ENCODE measurements at regions not wholly inside any gene's neighbourhood (a gene's known extent, or its start where the extent isn't known, plus 50 kb on each side); places are given as distances from the start of the nearest gene placed in this dataset.

GRCh38 chr4:11152684-11153083 is 276.0 kb downstream of the HS3ST1 start:
- TF ChIP-seq, protein P1, sequence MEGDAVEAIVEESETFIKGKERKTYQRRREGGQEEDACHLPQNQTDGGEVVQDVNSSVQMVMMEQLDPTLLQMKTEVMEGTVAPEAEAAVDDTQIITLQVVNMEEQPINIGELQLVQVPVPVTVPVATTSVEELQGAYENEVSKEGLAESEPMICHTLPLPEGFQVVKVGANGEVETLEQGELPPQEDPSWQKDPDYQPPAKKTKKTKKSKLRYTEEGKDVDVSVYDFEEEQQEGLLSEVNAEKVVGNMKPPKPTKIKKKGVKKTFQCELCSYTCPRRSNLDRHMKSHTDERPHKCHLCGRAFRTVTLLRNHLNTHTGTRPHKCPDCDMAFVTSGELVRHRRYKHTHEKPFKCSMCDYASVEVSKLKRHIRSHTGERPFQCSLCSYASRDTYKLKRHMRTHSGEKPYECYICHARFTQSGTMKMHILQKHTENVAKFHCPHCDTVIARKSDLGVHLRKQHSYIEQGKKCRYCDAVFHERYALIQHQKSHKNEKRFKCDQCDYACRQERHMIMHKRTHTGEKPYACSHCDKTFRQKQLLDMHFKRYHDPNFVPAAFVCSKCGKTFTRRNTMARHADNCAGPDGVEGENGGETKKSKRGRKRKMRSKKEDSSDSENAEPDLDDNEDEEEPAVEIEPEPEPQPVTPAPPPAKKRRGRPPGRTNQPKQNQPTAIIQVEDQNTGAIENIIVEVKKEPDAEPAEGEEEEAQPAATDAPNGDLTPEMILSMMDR (conservative IDR thresholded peaks at IDR 0.05) = no peak
- no peak overlapping the region for H3K27ac Mint-ChIP-seq
- Histone ChIP-seq H3K9ac (ENCODE audit: extremely low read depth, low read length, poor library complexity, severe bottlenecking) (no peak overlapping the region), H3K4me3 (ENCODE audit: low read length) (no peak overlapping the region), H3K4me1 (ENCODE audit: control insufficient read depth, insufficient read depth, low read length) (peaks cover 8% of the 10 kb centered on the region), H3K27ac (ENCODE audit: low read depth, low read length) (no peak overlapping the region), H3K9me3 (ENCODE audit: control insufficient read depth, low read length) (no peaks in the 10 kb centered on the region), H3K36me3 (ENCODE audit: control insufficient read depth, insufficient read depth, low read length) (no peaks in the 10 kb centered on the region), H3K27me3 (ENCODE audit: control insufficient read depth, insufficient read depth, low read length, poor library complexity, severe bottlenecking) (no peaks in the 10 kb centered on the region)
- WGBS, 2 experiments (ENCODE audit: insufficient coverage in 1 of 2, insufficient read length in 1 of 2) = 82 to 88% methylated on average over 2 of the region's 2 CpGs
- H3K27me3 Mint-ChIP-seq (ENCODE audit: insufficient read depth) = no peaks in the 10 kb centered on the region
- no peak for DNase-seq
- peaks cover 2% of the 10 kb centered on the region for H3K36me3 Mint-ChIP-seq (ENCODE audit: low read depth)
- H3K4me3 Mint-ChIP-seq = no peak overlapping the region
- peaks cover 2% of the 10 kb centered on the region for H3K9me3 Mint-ChIP-seq
- H3K4me1 Mint-ChIP-seq = peaks cover 51% of the 10 kb centered on the region

DNA sequence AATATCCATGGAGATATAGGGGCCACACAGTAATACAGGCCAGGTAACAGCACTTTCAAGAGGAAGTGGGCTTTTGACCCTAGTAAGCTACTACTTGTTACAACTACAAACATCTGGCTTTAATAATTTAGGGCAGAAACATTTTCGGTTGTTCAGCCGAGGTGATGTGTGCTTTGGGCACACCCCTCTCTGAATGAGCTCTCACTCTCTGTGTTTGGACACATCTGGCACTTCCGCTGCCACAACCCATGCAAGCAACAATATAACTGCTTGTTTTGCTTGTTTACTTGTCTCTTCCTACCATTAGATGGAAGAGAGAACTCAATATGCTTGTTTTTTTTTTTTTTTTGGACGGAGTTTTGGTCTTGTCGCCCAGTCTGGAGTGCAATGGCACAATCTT is 277.2 kb downstream of the HS3ST1 start:
- Mint-ChIP-seq H3K27ac (no peak overlapping the region), H3K9me3 (peaks cover 3% of the 10 kb centered on the region), H3K4me1 (peaks cover 51% of the 10 kb centered on the region), H3K27me3 (ENCODE audit: insufficient read depth) (no peaks in the 10 kb centered on the region), H3K4me3 (no peak overlapping the region), H3K36me3 (ENCODE audit: low read depth) (peaks cover 4% of the 10 kb centered on the region)
- Histone ChIP-seq H3K4me1 (ENCODE audit: control insufficient read depth, insufficient read depth, low read length) (peaks cover 8% of the 10 kb centered on the region), H3K9me3 (ENCODE audit: control insufficient read depth, low read length) (no peaks in the 10 kb centered on the region), H3K36me3 (ENCODE audit: control insufficient read depth, insufficient read depth, low read length) (no peaks in the 10 kb centered on the region), H3K9ac (ENCODE audit: extremely low read depth, low read length, poor library complexity, severe bottlenecking) (no peak overlapping the region), H3K27ac (ENCODE audit: low read depth, low read length) (no peak overlapping the region), H3K27me3 (ENCODE audit: control insufficient read depth, insufficient read depth, low read length, poor library complexity, severe bottlenecking) (no peaks in the 10 kb centered on the region), H3K4me3 (ENCODE audit: low read length) (no peak overlapping the region)
- no peak for DNase-seq
- TF ChIP-seq, protein P1 (conservative IDR thresholded peaks at IDR 0.05) = no peak
- WGBS, 2 experiments (ENCODE audit: insufficient coverage in 1 of 2, insufficient read length in 1 of 2) = 91 to 93% methylated on average over 3 to 4 of the region's 5 CpGs

GRCh38 chr4:11149612-11150259 is 279.0 kb downstream of the HS3ST1 start:
- DNase-seq = peak; percentile 51
- Histone ChIP-seq H3K4me1 (ENCODE audit: control insufficient read depth, insufficient read depth, low read length) (peaks cover 8% of the 10 kb centered on the region), H3K27me3 (ENCODE audit: control insufficient read depth, insufficient read depth, low read length, poor library complexity, severe bottlenecking) (no peaks in the 10 kb centered on the region), H3K36me3 (ENCODE audit: control insufficient read depth, insufficient read depth, low read length) (no peaks in the 10 kb centered on the region), H3K4me3 (ENCODE audit: low read length) (peak overlapping the region; percentile 67), H3K27ac (ENCODE audit: low read depth, low read length) (no peak overlapping the region), H3K9ac (ENCODE audit: extremely low read depth, low read length, poor library complexity, severe bottlenecking) (no peak overlapping the region), H3K9me3 (ENCODE audit: control insufficient read depth, low read length) (no peaks in the 10 kb centered on the region)
- peaks cover 4% of the 10 kb centered on the region for H3K36me3 Mint-ChIP-seq (ENCODE audit: low read depth)
- TF ChIP-seq, protein P1 (conservative IDR thresholded peaks at IDR 0.05) = no peak
- H3K27ac Mint-ChIP-seq = peak overlapping the region; percentile 95
- H3K27me3 Mint-ChIP-seq (ENCODE audit: insufficient read depth) = no peaks in the 10 kb centered on the region
- H3K9me3 Mint-ChIP-seq = peaks cover 3% of the 10 kb centered on the region
- peak overlapping the region; percentile 59 for H3K4me3 Mint-ChIP-seq
- H3K4me1 Mint-ChIP-seq = peaks cover 37% of the 10 kb centered on the region
- 97% methylated on average over 4 of the region's 4 CpGs; no CpG with 5 or more reads in 1 of the 2 experiments for WGBS, 2 experiments (ENCODE audit: insufficient coverage in 1 of 2, insufficient read length in 1 of 2)
